Neutrophil (primary cell): ENCODE measurements at regions not wholly inside any gene's neighbourhood (a gene's known extent, or its start where the extent isn't known, plus 50 kb on each side); places are given as distances from the start of the nearest gene placed in this dataset.

ENCODE experiments used
- H3K27ac ChIP-seq: fragments of 200-600 bp; sonication (generic); 2 replicates; pipeline ENCODE4 v1.5.1; 2016; ENCODE audit warnings: mild to moderate bottlenecking, moderate library complexity
- H3K27me3 ChIP-seq: fragments of 200-600 bp; sonication (generic); 2 replicates; pipeline ENCODE4 v1.6.0; 2016; ENCODE audit warnings: mild to moderate bottlenecking
- H3K36me3 ChIP-seq: fragments of 200-600 bp; sonication (generic); 2 replicates; pipeline ENCODE4 v1.5.1; 2017
- H3K4me1 ChIP-seq, 2 experiments: fragments of 200-600 bp in 1 of 2; sonication (generic) in 1 of 2; 1 replicate in 1 of 2; 2 replicates in 1 of 2; pipeline versions ENCODE4 v1.5.1 to v1.6.1; 2013 to 2016; ENCODE audit warnings: low read depth in 1 of 2, low read length in 1 of 2, mild to moderate bottlenecking in 1 of 2, moderate library complexity in 1 of 2; ENCODE audit not compliant: control insufficient read depth in 1 of 2, insufficient read depth in 1 of 2
- H3K4me3 ChIP-seq, 2 experiments: fragments of 200-600 bp in 1 of 2; sonication (generic) in 1 of 2; 1 replicate in 1 of 2; 2 replicates in 1 of 2; pipeline ENCODE4 v1.5.1; 2013 to 2016; ENCODE audit warnings: low read depth in 1 of 2, low read length in 1 of 2, mild to moderate bottlenecking in 1 of 2, moderate library complexity in 1 of 2
- H3K9me3 ChIP-seq: fragments of 200-600 bp; sonication (generic); 2 replicates; pipeline ENCODE4 v1.5.1; 2016
- TF ChIP-seq, protein P1 (sequence below): fragments of 200-600 bp; sonication (generic); IDR thresholded peaks from 2 replicates; pipeline ENCODE4 v1.5.1; 2016; ENCODE audit warnings: antibody characterized with exemption

- TF ChIP-seq, protein P1, sequence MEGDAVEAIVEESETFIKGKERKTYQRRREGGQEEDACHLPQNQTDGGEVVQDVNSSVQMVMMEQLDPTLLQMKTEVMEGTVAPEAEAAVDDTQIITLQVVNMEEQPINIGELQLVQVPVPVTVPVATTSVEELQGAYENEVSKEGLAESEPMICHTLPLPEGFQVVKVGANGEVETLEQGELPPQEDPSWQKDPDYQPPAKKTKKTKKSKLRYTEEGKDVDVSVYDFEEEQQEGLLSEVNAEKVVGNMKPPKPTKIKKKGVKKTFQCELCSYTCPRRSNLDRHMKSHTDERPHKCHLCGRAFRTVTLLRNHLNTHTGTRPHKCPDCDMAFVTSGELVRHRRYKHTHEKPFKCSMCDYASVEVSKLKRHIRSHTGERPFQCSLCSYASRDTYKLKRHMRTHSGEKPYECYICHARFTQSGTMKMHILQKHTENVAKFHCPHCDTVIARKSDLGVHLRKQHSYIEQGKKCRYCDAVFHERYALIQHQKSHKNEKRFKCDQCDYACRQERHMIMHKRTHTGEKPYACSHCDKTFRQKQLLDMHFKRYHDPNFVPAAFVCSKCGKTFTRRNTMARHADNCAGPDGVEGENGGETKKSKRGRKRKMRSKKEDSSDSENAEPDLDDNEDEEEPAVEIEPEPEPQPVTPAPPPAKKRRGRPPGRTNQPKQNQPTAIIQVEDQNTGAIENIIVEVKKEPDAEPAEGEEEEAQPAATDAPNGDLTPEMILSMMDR = no peak
- H3K36me3 ChIP-seq = no peaks in the 10 kb centered on the region
These were observed 886.2 kb upstream of the GHITM start for GRCh38 chr10:83253011-83253671.

GRCh38 chr10:83254698-83255097, 884.6 kb upstream of the GHITM start:
- Histone ChIP-seq H3K27ac (no peak overlapping the region), H3K36me3 (no peaks in the 10 kb centered on the region), H3K9me3 (no peaks in the 10 kb centered on the region), H3K27me3 (no peaks in the 10 kb centered on the region), H3K4me1 (no peaks in the 10 kb centered on the region), H3K4me3 (no peak overlapping the region)
- TF ChIP-seq, protein P1 = no peak

More at GRCh38 chr10:83253011-83253671, 886.2 kb upstream of the GHITM start:
- Histone ChIP-seq H3K4me3 (no peak overlapping the region), H3K9me3 (no peaks in the 10 kb centered on the region), H3K27ac (no peak overlapping the region), H3K27me3 (no peaks in the 10 kb centered on the region), H3K4me1 (no peaks in the 10 kb centered on the region)

DNA sequence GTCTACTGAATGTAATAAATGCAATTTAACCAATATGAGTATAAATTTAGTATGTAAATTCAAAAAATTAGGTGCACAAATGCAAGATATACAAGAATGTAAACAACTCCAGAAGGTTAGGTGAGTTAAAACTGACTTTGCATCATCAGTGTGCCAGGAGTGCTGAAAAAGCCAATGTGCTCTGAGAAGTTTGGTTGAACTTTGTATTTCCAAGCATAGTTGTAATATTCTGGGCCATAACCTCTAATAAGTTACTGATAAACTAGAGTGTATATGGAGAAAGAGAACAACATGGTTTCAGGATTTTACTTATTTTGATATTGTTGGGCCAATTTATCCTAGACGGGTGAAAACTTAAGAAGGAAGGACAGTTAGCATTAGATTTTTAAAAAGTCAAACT, 876.9 kb upstream of the GHITM start:
- H3K4me3 ChIP-seq = no peak overlapping the region

GRCh38 chr10:83272666-83273434, 866.5 kb upstream of the GHITM start:
- Histone ChIP-seq H3K4me3 (no peak overlapping the region), H3K36me3 (no peaks in the 10 kb centered on the region), H3K27me3 (no peaks in the 10 kb centered on the region), H3K4me1 (no peaks in the 10 kb centered on the region), H3K9me3 (no peaks in the 10 kb centered on the region), H3K27ac (no peak overlapping the region)
- TF ChIP-seq, protein P1 = no peak

More for the DNA sequence above, 876.9 kb upstream of the GHITM start:
- Histone ChIP-seq H3K27ac (no peak overlapping the region), H3K9me3 (no peaks in the 10 kb centered on the region), H3K36me3 (no peaks in the 10 kb centered on the region), H3K27me3 (no peaks in the 10 kb centered on the region), H3K4me1 (no peaks in the 10 kb centered on the region)
- TF ChIP-seq, protein P1 = no peak

- Histone ChIP-seq H3K9me3 (no peaks in the 10 kb centered on the region), H3K4me1 (no peaks in the 10 kb centered on the region), H3K36me3 (no peaks in the 10 kb centered on the region), H3K27ac (no peak overlapping the region), H3K27me3 (no peaks in the 10 kb centered on the region), H3K4me3 (no peak overlapping the region)
- TF ChIP-seq, protein P1 = no peak
These were observed 865.2 kb upstream of the GHITM start for GRCh38 chr10:83274088-83274487.
